T-helper 1 cell treated with Interleukin-12 subunit alpha and Interleukin-12 subunit beta and Interleukin-4 antibody, amounts not matched to agents 30 ng/mL and 1 ng/mL, for 36 hours (primary cell): ENCODE measurements at regions not wholly inside any gene's neighbourhood (a gene's known extent, or its start where the extent isn't known, plus 50 kb on each side); places are given as distances from the start of the nearest gene placed in this dataset.
"Not testable (repeated sequence)": the region's sequence is repeated elsewhere in the genome, so short reads cannot be mapped to it uniquely, and the experiment has no call there.

Source experiments
- intact Hi-C: fragments of 100-400 bp; cut with micrococcal nuclease; formaldehyde crosslinking; loops from one replicate; pipeline ENCODE4 v1.15.1; 2024

- intact Hi-C loops, result no loop called here
Measured at GRCh38 chr16:17749706-17750105, 278.9 kb upstream of the XYLT1 start.

- intact Hi-C loops, result no loop called here
Measured at GRCh38 chr16:17748044-17748719, 277.4 kb upstream of the XYLT1 start.

DNA sequence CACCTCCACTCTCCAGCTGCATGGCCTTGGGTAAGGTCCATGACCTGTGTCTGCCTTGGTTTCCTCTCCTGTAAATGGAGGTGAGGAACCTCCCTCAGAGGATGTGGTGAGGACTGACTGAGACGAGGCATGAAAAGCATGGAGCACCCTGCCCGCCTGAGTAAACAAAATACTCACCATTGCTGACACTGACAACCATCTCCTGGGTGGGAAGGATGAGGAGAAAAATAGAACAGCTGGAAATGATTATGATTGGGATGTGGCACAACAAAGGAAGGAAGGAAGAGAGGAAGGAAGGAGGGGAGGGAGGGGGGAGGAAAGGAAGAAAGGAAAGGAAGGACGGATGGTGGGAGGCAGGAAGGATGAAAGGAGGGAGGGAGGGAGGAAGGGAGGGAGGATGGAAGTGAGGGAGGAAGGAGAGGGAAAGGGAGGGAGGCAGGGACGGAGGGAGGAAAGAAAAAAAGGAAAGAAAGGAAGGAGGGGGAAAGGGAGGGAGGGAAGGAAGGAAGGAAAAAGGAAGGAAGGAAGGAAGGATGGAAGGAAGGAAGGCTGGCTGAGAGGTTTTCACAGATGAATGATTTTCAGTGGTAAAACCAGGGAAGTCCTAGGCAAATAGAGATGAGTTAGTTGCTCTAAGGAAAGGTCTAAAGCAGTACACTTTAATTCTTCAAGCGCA lies 276.5 kb upstream of the XYLT1 start:
- intact Hi-C loops, result no loop called here

- intact Hi-C loops, result no loop called here
Measured at GRCh38 chr16:17744921-17745572, 274.3 kb upstream of the XYLT1 start.

GRCh38 chr16:17743578-17743977 lies 272.8 kb upstream of the XYLT1 start:
- intact Hi-C loops, result no loop called here

DNA sequence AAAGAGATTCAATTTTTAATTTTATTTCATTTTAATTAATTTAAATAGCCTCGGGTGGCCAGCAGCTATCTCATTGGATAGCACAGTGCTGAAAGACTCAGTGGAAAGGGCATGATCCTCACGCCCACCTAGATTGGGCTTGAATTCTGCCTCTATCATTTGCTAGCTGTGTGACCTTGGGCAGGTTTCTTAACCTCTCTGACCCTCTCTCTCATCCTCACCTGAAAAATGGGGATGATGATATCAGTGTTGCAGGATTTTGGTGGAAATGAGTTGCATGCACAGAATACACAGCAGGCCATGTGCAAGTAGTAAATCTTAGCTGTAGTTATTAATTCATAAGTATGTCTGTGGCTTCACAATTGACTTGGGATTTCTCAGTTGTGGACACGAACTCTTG lies 272.4 kb upstream of the XYLT1 start:
- intact Hi-C loops, result no loop called here

- intact Hi-C loops, result not testable (repeated sequence)
Measured at GRCh38 chr16:17735099-17735498, 264.3 kb upstream of the XYLT1 start.

DNA sequence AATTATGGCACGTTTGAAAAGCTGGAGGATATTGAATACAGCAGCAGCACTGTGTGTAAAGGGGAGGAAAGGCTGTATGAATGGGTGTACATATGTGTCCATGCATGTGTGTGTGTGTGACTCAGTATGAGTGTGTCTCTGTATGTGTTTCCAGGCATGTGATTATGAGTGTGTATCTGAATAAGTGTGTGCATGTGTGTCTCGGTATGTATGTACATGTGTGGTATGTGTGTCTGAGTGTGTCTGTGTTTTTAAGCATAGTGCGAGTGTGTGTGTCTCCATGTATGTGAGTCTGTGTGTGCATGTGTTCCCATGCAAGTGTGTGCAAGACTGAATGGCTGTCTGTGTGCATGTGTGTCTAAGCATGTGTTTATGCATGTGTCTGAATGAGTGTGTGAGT lies 259.1 kb upstream of the XYLT1 start:
- intact Hi-C loops, result no loop called here

GRCh38 chr16:17728196-17728595 lies 257.4 kb upstream of the XYLT1 start:
- intact Hi-C loops, result no loop called here

- intact Hi-C loops, result no loop called here
Measured at GRCh38 chr16:17724242-17724898, 253.6 kb upstream of the XYLT1 start.

- intact Hi-C loops, result no loop called here
Measured at GRCh38 chr16:17723531-17724134, 252.9 kb upstream of the XYLT1 start.

DNA sequence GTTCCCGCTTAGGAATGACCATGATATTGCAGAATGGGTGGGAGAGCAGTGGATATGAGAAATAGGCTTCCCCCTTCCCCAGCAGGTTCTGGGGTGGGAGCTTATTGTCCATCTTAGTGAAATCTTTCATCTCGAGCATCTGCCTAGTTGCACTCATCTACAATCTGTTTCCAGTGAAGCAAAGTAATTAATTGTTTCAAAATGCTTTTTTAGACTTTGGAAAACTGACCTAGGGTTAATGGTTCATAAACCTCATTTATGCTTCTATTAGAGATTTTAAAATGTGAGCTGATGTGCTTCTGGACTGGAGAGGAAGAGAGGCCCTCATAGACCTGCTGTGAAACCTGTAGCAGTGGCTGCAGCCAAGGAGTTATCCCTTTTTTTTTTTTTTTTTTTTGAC lies 247.7 kb upstream of the XYLT1 start:
- intact Hi-C loops, result no loop called here

- intact Hi-C loops, result no loop called here
Measured at GRCh38 chr16:17705847-17706246, 235.1 kb upstream of the XYLT1 start.

DNA sequence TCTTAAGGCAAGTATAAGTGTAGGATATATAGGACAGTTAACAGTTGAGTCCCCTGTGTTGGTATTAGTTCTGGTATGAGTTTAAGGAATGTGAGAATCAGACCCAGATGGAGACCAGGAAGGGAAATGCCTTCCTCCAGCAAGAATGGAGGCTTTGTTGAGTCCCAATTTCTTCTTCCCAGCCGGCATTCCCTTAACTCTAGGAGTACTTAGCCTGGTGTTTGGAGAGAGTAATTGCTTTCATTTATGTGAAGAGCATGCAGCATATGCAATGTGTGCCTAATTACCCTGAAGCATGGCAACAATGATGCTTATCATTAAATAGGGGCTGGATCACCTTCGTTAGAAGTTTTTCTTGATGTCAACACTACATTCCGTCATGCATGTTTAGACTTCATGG lies 225.9 kb upstream of the XYLT1 start:
- intact Hi-C loops, result no loop called here

DNA sequence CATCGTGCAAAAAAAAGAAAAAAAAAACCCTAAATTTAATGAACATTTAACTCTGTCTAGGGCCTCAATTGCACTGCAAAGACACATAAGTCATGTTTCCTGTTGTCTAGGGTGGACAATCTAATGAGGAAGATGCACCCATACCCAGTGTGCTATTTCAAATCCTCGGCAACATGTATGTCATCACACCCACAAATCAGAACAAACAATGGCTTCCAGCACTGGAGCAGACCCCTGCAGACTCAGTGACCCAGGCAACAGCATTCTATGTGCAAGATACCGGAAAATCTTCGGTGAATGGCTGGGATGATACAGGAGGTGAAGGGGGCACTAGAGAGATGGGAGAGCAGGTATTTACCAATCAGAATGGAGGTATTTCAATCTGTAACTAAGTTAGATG lies 221.7 kb upstream of the XYLT1 start:
- intact Hi-C loops, result no loop called here

GRCh38 chr16:17691899-17692176 lies 221.1 kb upstream of the XYLT1 start:
- intact Hi-C loops, result no loop called here

- intact Hi-C loops, result no loop called here
Measured at GRCh38 chr16:17691106-17691898, 220.5 kb upstream of the XYLT1 start.

GRCh38 chr16:17685447-17685846 lies 214.7 kb upstream of the XYLT1 start:
- intact Hi-C loops, result no loop called here

DNA sequence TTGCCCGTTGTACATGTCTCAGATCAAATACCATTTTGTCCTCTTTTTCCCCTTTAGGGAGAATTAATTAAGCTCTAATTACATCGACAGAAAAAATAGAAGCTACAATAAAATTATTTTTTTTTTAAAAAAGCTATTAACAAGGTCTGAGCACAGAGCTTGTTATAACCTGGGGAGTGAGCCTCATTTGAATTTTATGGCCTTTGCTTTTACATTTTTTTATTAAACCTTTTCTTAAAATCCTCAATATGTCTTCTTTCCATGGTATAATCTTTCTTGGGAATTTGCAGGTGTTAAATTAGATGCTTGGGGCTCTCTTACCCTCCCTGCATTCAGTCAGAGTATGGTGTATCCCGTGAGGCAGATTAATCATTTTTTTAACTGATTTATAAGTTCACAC lies 212.5 kb upstream of the XYLT1 start:
- intact Hi-C loops, result no loop called here

GRCh38 chr16:17676171-17676570 lies 205.4 kb upstream of the XYLT1 start:
- intact Hi-C loops, result no loop called here

- intact Hi-C loops, result no loop called here
Measured at GRCh38 chr16:17668386-17668785, 197.6 kb upstream of the XYLT1 start.
